HG02763 (cell line): ENCODE measurements at regions not wholly inside any gene's neighbourhood (a gene's known extent, or its start where the extent isn't known, plus 50 kb on each side); places are given as distances from the start of the nearest gene placed in this dataset.

ENCODE experiments used
- ATAC-seq: cut with Tn5 transposase; IDR thresholded peaks from one replicate; pipeline ENCODE4 v1.9.1; 2021; ENCODE audit warnings: mild to moderate bottlenecking, moderate library complexity; ENCODE audit not compliant: unreplicated experiment

GRCh38 chr16:14362774-14363371 lies 267.2 kb downstream of the PARN start:
- ATAC-seq = no peak

GRCh38 chr16:14360326-14361037 lies 269.6 kb downstream of the PARN start:
- ATAC-seq = no peak

- ATAC-seq = no peak
Measured at GRCh38 chr16:14358697-14359305, 271.3 kb downstream of the PARN start.

DNA sequence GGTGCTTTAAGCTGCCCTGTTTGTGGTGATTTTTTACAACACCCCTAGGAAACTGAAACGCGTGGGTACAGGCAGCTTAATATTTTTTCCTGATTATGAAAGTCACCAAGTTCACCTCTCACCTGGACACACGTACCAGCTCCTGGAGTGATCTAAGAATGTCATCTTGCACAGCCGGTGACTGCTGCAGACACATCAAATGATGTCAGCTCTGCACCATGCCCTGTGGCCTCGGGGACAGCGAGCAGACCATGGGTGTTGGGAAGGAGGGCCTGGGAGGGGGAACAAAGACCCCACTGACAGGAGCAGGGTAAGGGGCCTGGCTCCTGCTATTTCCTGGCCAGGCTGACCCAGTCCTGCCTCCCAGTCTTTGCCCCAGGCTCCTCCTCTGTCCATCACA lies 272.7 kb downstream of the PARN start:
- ATAC-seq = no peak

DNA sequence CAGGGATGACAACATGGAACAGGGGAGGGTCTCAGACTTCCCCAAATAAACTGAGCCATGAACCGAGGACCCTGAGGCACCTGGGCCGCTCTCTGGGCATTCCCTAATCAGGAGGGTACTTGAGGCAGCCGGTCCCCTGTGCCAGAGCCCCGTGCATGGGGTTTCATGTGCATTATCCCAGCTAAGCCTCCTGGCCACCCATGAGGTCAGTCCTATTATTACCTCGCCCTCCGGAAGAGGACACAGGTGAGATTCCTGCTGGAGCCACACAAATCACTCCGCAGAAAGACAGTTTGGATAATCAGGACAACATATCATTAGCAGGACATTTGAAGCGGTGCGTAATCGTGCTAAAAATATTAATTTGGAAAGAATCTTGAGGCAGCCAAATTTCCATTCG lies 274.0 kb downstream of the PARN start:
- ATAC-seq = no peak

DNA sequence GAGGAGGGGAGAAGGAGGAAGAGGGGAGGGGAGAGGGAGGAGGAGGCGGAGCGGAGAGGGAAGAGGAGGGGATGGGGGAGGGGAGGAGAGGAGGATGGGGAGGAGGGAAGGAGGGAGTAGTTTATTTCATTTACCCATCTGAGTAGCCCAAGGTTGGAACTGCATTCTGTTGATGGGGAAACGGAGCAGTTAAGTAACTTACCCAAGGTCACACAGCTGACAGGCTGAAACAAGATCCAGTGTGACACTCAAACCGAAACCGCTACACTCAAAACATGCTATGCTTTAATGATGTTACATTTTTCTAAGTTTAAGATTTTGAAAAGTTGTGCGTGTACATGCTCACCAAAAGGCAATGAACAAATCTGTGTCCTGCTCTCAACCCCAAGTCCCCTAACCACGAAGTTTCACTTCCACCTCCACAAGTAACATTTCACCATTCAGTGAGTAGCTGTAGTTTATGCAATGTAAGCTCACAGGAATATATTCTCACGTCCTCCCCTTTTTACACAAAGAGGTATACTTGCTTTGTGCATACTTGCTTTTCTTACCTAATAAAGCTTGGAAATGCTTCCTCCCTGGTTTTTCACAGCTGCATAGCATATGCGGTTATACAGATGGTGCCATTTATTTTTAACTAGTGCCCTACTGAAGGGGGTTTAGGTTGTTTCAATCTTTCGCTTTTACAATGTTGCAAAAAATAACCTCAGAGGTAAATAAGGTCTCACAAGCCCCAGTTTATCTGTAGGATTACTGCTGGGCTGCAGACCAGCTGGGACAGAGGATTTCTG lies 275.3 kb downstream of the PARN start:
- ATAC-seq = peak; percentile 83

DNA sequence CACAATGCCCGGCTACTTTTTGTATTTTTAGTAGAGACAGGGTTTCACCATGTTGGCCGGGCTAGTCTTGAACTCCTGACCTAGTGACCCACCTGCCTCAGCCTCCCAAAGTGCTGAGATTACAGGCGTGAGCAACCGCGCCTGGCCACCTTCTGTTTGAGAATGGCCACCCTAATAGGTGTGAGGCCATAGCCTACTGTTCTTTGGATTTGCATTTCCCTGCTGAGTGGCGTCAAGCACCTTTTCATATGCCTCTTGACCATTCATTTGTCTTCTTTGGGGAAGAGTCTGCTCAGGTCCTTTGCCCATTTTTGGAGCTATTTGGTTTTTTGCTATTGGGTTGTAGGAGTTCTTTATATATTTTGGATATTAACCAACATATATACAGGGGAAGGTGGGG lies 276.7 kb downstream of the PARN start:
- no peak for ATAC-seq

DNA sequence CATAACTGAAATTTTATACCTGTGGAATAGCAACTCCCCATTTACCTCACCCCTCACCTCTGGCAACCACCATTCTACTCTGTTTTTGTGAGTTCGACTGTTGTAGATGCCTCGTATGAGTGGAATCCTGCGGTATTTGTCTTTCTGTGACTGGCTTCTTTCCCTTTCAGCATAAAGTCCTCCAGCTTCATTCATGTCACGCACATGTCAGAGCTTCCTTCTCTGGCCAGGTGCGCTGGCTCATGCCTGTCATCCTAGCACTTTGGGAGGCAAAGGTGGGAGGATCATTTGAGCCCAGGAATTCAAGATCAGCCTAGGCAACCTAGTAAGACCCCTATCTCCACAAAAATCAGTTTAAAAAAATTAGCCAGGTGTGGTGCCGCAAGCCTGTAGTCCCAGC lies 278.4 kb downstream of the PARN start:
- no peak for ATAC-seq

GRCh38 chr16:14350626-14351025 lies 279.4 kb downstream of the PARN start:
- no peak for ATAC-seq

GRCh38 chr16:14350081-14350480 lies 279.0 kb downstream of the MRTFB start:
- no peak for ATAC-seq

- ATAC-seq = no peak
Measured at GRCh38 chr16:14347706-14348105, 276.6 kb downstream of the MRTFB start.

DNA sequence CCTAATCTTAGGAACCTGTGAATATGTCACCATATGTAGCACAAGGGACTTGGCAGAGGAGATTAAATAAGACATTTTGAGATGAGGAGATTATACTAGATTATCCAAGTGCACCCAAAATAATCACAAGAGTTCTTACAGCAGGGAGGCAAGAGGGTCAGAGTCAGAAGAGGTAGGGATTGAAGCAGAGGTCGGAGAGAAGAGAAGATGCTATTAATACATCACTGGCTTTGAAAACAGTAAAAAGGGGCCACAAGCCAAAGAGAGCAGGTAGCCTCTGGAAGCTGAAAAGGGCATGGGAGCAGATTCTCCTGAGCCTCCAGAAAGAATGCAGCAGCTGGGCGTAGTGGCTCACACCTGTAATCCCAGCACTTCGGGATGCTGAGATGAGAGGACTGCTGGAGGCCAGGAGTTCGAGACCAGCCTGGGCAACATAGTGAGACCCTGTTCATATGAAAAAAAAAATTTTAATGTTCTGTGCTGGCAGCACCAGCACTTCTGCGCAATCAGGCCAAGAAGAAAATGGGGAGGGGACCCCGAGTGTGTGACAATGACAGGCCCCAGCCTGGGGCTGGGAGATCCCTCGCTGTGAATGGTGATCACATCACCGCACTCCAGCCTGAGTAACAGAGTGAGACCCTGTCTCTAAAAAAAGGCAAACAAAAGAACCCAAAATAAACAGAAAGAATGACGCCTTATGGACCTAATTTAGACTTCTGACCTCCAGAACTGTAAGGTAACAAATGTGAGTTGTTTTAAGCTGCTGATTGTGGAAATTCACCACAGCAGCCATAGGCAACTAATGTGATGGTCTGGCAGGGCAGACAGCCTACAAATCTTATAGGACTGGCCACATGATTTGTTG lies 275.4 kb downstream of the MRTFB start:
- no peak for ATAC-seq

DNA sequence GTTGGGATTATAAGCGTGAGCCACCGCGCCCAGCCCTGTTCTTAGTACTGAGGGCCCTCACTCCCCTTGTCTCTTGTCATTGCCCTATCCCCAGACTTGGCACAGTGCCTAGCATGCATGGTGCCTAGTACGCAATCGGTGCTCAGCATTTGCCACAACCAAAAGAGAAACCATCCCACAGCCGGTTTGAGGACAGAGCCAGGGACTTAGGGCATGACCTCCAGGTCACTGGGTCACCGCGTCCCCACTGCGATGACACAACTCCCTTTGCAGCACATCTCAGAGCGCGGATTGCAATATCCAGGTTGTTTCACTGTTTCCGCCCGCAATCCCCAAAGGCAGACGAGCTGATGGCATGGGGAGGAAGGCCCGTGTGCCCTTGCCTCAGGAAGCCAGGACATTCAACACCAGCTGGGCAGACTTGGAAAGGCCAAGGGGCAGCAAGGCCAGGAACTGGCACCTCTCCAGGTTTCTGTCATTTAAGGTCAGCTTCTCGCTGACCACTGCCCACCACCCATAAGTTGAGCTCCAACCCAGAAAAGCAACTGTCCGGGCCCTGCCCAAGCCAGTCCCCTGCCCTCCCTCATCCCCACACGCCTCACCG lies 274.5 kb downstream of the MRTFB start:
- ATAC-seq = no peak

DNA sequence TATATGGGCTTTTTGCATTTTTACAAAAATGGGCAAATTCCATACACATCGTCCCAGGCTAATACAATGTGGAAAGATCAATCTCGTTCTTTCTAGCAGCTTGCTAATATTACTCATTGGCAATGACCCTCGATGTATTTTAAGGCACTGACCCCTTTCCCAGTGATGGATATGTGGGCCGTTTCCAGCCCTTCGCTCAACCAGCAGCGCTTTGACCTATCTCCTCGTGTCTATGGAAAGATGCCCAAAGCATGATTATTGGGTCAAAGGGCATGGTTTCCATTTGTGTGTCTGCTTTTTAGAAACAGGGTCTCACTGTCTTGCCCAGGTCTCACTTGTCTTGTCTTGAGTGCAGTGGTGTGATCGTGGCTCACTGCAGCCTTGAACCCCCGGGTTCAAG lies 273.8 kb downstream of the MRTFB start:
- ATAC-seq = no peak

DNA sequence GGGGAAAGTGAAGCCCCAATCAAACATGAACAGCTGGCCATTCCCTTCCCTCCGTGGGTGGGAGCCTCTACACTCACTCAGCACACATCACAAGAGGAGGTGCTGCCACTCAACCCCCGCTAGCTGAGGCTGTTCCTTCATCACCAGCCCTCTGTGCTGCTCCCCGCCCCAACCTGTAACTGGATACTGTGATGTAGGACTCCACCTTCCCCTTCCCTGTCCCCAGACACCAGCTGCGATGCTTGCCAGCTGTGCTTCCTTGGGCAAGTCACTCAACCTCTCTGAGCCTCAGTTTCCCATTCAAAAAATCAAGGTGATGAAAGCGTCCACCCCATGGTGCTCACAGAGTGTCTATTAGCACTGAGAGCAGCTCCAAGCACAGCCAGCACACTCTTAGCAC lies 273.2 kb downstream of the MRTFB start:
- ATAC-seq = no peak

- no peak for ATAC-seq
Measured at GRCh38 chr16:14341324-14342225, 270.5 kb downstream of the MRTFB start.

GRCh38 chr16:14339694-14340093 lies 268.6 kb downstream of the MRTFB start:
- no peak for ATAC-seq

GRCh38 chr16:14338969-14339368 lies 267.9 kb downstream of the MRTFB start:
- ATAC-seq = no peak

DNA sequence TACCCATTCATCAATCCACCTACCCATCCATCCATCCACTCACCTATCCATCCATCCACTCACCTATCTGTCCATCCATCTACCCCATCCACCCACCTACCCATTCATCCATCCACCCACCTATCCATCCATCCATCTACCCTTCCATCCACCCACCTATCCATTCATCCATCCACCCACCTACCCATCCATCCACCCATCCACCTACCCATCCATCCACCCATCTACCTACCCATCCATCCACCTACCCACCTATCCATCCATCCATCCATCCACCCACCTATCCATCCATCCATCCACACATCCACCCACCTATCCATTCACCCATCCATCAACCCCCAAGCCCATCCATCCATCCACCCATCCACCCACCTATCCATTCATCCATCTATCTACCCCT lies 267.1 kb downstream of the MRTFB start:
- ATAC-seq = no peak
